K562 (cell line): ENCODE measurements at regions not wholly inside any gene's neighbourhood (a gene's known extent, or its start where the extent isn't known, plus 50 kb on each side); places are given as distances from the start of the nearest gene placed in this dataset.

Experiments used
- ATAC-seq: fragments of 200-7000 bp; cut with Tn5 transposase; 3 replicates; pipeline ENCODE4 v1.9.1; 2020; ENCODE audit warnings: moderate library complexity
- BruUV-seq: library from RNA; stranded (reverse); fragments of 400-500 nt; replicated peaks from 2 replicates; lab custom pipeline; 2021; lab: Mats Ljungman, UMichigan
- CTCF ChIA-PET: fragments of 300-600 bp; formaldehyde crosslinking; extraction: SDS; loops from one replicate; lab custom pipeline; 2021; ENCODE audit warnings: low intra/inter-chr PET ratio; lab: Yijun Ruan, JAX
- POLR2A ChIA-PET: fragments of 300-600, 350-650 bp; sonication (Branson Sonifier 250); formaldehyde crosslinking; extraction: SDS; loops from one replicate; lab custom pipeline; 2021; ENCODE audit warnings: antibody characterized with exemption, inconsistent platforms; lab: Yijun Ruan, JAX
- DNase-seq, 4 experiments: peaks; one replicate each; pipeline versions ENCODE4 v3.0.0 to v3.0.0-alpha.2; 2011 to 2018; ENCODE audit warnings: low spot score in 3 of 4, mixed read lengths in 3 of 4; ENCODE audit errors: extremely low read depth in 1 of 4
- FAIRE-seq: peaks from 2 replicates; lab custom pipeline; 2011; peaks lifted over from hg19 to GRCh38; lab: Jason Lieb, UNC
- H2AFZ ChIP-seq: 2 replicates; pipeline ENCODE4 v1.6.0; 2011; ENCODE audit warnings: low read depth, low read length, control low read depth, inconsistent platforms
- H3K27ac ChIP-seq: fragments of 200-600 bp; 3 replicates; pipeline ENCODE4 v1.8.0; 2011; ENCODE audit warnings: low read depth, mild to moderate bottlenecking, control low read depth, inconsistent platforms, low read length, moderate library complexity, mixed read lengths; ENCODE audit errors: extremely low read depth
- H3K27me3 ChIP-seq, 2 experiments: fragments of 300-600 bp in 1 of 2; 2 replicates in 1 of 2; 3 replicates in 1 of 2; pipeline versions ENCODE4 v1.6.0 to v1.8.0; 2011; ENCODE audit warnings: inconsistent platforms in 2 of 2, low read length in 2 of 2, mild to moderate bottlenecking in 1 of 2, mixed read lengths in 1 of 2, moderate library complexity in 1 of 2; ENCODE audit not compliant: control insufficient read depth in 2 of 2, insufficient read depth in 2 of 2
- H3K36me3 ChIP-seq: fragments of 300-600 bp; 3 replicates; pipeline ENCODE4 v1.8.0; 2011; ENCODE audit warnings: mild to moderate bottlenecking, low read length, inconsistent platforms; ENCODE audit not compliant: control insufficient read depth, insufficient read depth
- H3K4me1 ChIP-seq, 2 experiments: fragments of 200-600 bp in 1 of 2; replicated peaks in 1 of 2; 2 replicates in 1 of 2; 3 replicates in 1 of 2; pipeline versions ENCODE4 v1.5.1 to v1.8.0; 2011; ENCODE audit warnings: inconsistent platforms in 2 of 2, low read length in 2 of 2, mild to moderate bottlenecking in 1 of 2, mixed read lengths in 1 of 2, moderate library complexity in 1 of 2; ENCODE audit not compliant: control insufficient read depth in 2 of 2, insufficient read depth in 2 of 2
- H3K4me2 ChIP-seq: 2 replicates; pipeline ENCODE4 v1.6.1; 2011; ENCODE audit warnings: low read length, control low read depth, inconsistent platforms, mixed read lengths; ENCODE audit not compliant: insufficient read depth
- H3K4me3 ChIP-seq: fragments of 200-600 bp; sonication (generic), shearing (Covaris generic); 2 replicates; pipeline ENCODE4 v1.5.1; 2016; ENCODE audit warnings: control low read depth, inconsistent platforms
- H3K79me2 ChIP-seq: fragments of 200-600 bp; 3 replicates; pipeline ENCODE4 v1.8.0; 2011; ENCODE audit warnings: low read length, inconsistent platforms; ENCODE audit not compliant: control insufficient read depth, insufficient read depth
- H3K9ac ChIP-seq, 2 experiments: 2 replicates each; pipeline versions ENCODE4 v1.6.0 to v1.6.1; 2011; ENCODE audit warnings: low read depth in 2 of 2, low read length in 2 of 2, control low read depth in 1 of 2, inconsistent platforms in 1 of 2, mild to moderate bottlenecking in 1 of 2, mixed read lengths in 1 of 2; ENCODE audit not compliant: insufficient read depth in 1 of 2
- H3K9me1 ChIP-seq: one replicate; pipeline ENCODE4 v1.6.0; 2011; ENCODE audit warnings: inconsistent platforms, mild to moderate bottlenecking, low read length, moderate library complexity; ENCODE audit not compliant: control insufficient read depth, insufficient read depth
- H3K9me3 ChIP-seq: replicated peaks from 2 replicates; pipeline ENCODE4 v1.5.1; 2011; ENCODE audit warnings: low read depth, low read length, inconsistent platforms; ENCODE audit not compliant: control insufficient read depth, insufficient read depth
- H4K20me1 ChIP-seq: replicated peaks from 2 replicates; pipeline ENCODE4 v1.6.1; 2011; ENCODE audit warnings: low read length, inconsistent platforms, mixed read lengths; ENCODE audit not compliant: control insufficient read depth, insufficient read depth
- CHD2 ChIP-seq: IDR thresholded peaks from 2 replicates; pipeline ENCODE4 v1.6.1; 2011; ENCODE audit warnings: low read depth, low read length
- CREM ChIP-seq: IDR thresholded peaks from 2 replicates; pipeline ENCODE4 v1.6.1; 2014; ENCODE audit warnings: antibody characterized with exemption, low read depth
- HCFC1 ChIP-seq: IDR thresholded peaks from 2 replicates; pipeline ENCODE4 v1.6.1; 2012; ENCODE audit warnings: low read depth, low read length, improper control_type of control experiment
- HDAC6 ChIP-seq: IDR thresholded peaks from 2 replicates; pipeline ENCODE4 v1.6.1; 2012; ENCODE audit warnings: low read depth, mild to moderate bottlenecking, control low read depth, inconsistent platforms, low read length, moderate library complexity
- HMBOX1 ChIP-seq: sonication (generic); IDR thresholded peaks from 2 replicates; pipeline ENCODE4 v1.6.1; 2016
- MCM5 ChIP-seq: fragments of 450-650 bp; IDR thresholded peaks from 2 replicates; pipeline ENCODE4 v1.6.1; 2016; ENCODE audit warnings: low read depth
- MEF2A ChIP-seq: IDR thresholded peaks from 2 replicates; pipeline ENCODE4 v1.6.1; 2011; ENCODE audit warnings: low read depth, mild to moderate bottlenecking, low read length, moderate library complexity; ENCODE audit not compliant: control insufficient read depth
- RFX7 ChIP-seq: fragments of 250-450 bp; sonication (Bioruptor Pico); IDR thresholded peaks from 2 replicates; pipeline ENCODE4 v1.5.1; 2021; ENCODE audit warnings: mild to moderate bottlenecking
- SMARCA5 ChIP-seq: fragments of 450-650 bp; IDR thresholded peaks from 2 replicates; pipeline ENCODE4 v1.6.1; 2016
- SRSF3 ChIP-seq: fragments of 200-400 bp; formaldehyde crosslinking; IDR thresholded peaks from 2 replicates; pipeline ENCODE4 v1.6.1; 2016; ENCODE audit warnings: mild to moderate bottlenecking, low read length, moderate library complexity; ENCODE audit not compliant: insufficient read depth
- THAP7 ChIP-seq: fragments of 250-450 bp; sonication (Bioruptor Pico); IDR thresholded peaks from 2 replicates; pipeline ENCODE4 v1.5.0; 2021
- ZKSCAN8 ChIP-seq: fragments of 200-800 bp; sonication (Bioruptor generic); IDR thresholded peaks from 2 replicates; pipeline ENCODE4 v1.6.1; 2016; ENCODE audit warnings: missing genetic modification characterization, missing compliant biosample characterization
- ZNF184 ChIP-seq: sonication (generic); formaldehyde crosslinking; IDR thresholded peaks from 2 replicates; pipeline ENCODE4 v1.5.0; 2020; ENCODE audit warnings: missing genetic modification reagents
- in situ Hi-C: fragments of 300-500 bp; cut with MboI; formaldehyde crosslinking; loops from 4 replicates; pipeline ENCODE4 v1.15.0; 2018; ENCODE audit warnings: inconsistent platforms, mixed read lengths
- intact Hi-C: fragments of 100-400 bp; cut with micrococcal nuclease; formaldehyde crosslinking; loops from 2 replicates; pipeline ENCODE4 v1.14.2; 2022
- TF ChIP-seq, protein P1 (sequence below): fragments of 250-450 bp; sonication (Bioruptor Pico); IDR thresholded peaks from 2 replicates; pipeline ENCODE4 v1.4.0; 2020; ENCODE audit warnings: mild to moderate bottlenecking

GRCh38 chr17:56739376-56739775, 94.3 kb downstream of the C17orf67 start:
- CTCF ChIA-PET = no interaction called here
- H3K27me3 ChIP-seq = peaks cover 20 to 46% of the 10 kb centered on the region in 2 experiments
- H3K9me1 ChIP-seq = no peaks in the 10 kb centered on the region
- DNase-seq (no peak), ATAC-seq (no peak), FAIRE-seq (no peak)
- in situ Hi-C loops = no loop called here
- POLR2A ChIA-PET = no interaction called here
- no peak overlapping the region for H3K27ac ChIP-seq
- H3K4me3 ChIP-seq = no peak overlapping the region
- no peaks in the 10 kb centered on the region for H3K9me3 ChIP-seq
- intact Hi-C loops = no loop called here
- no TSS peak for BruUV-seq
- no peaks in the 10 kb centered on the region for H3K79me2 ChIP-seq
- TF ChIP-seq SRSF3 (no peak), ZKSCAN8 (no peak), CREM (no peak), RFX7 (no peak), SMARCA5 (no peak), CHD2 (no peak), THAP7 (CRISPR knock-in tag) (no peak), ZNF184 (CRISPR knock-in tag) (no peak), MEF2A (no peak), MCM5 (no peak), HMBOX1 (no peak), HDAC6 (no peak), HCFC1 (no peak)
- TF ChIP-seq, protein P1, sequence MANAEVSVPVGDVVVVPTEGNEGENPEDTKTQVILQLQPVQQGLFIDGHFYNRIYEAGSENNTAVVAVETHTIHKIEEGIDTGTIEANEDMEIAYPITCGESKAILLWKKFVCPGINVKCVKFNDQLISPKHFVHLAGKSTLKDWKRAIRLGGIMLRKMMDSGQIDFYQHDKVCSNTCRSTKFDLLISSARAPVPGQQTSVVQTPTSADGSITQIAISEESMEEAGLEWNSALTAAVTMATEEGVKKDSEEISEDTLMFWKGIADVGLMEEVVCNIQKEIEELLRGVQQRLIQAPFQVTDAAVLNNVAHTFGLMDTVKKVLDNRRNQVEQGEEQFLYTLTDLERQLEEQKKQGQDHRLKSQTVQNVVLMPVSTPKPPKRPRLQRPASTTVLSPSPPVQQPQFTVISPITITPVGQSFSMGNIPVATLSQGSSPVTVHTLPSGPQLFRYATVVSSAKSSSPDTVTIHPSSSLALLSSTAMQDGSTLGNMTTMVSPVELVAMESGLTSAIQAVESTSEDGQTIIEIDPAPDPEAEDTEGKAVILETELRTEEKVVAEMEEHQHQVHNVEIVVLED (CRISPR knock-in tag) = no peak
- peaks cover 4% of the 10 kb centered on the region; the same call in 1 of the 2 replicates for H4K20me1 ChIP-seq
- H2AFZ ChIP-seq = no peak overlapping the region
- no peak overlapping the region for H3K9ac ChIP-seq
- no peaks in the 10 kb centered on the region for H3K36me3 ChIP-seq
- H3K4me2 ChIP-seq = no peak overlapping the region
- H3K4me1 ChIP-seq = peaks cover 0 to 6% of the 10 kb centered on the region in 2 experiments; a peak in 2 of 5 replicates
